Hepatocyte (in vitro differentiated cells): ENCODE measurements at regions not wholly inside any gene's neighbourhood (a gene's known extent, or its start where the extent isn't known, plus 50 kb on each side); places are given as distances from the start of the nearest gene placed in this dataset.

Experiments
- DNase-seq: peaks from one replicate; pipeline ENCODE4 v3.0.0-alpha.2; 2016; ENCODE audit warnings: low spot score
- H2AFZ ChIP-seq: fragments of 200-600 bp; sonication (generic); 2 replicates; pipeline ENCODE4 v1.6.0; 2016; ENCODE audit warnings: antibody characterized with exemption, mild to moderate bottlenecking
- H3K27ac ChIP-seq: fragments of 200-600 bp; sonication (generic); 2 replicates; pipeline ENCODE4 v1.5.1; 2016; ENCODE audit warnings: mild to moderate bottlenecking
- H3K27me3 ChIP-seq: fragments of 200-600 bp; sonication (generic); 2 replicates; pipeline ENCODE4 v1.6.1; 2016
- H3K36me3 ChIP-seq: fragments of 200-600 bp; sonication (generic); replicated peaks from 2 replicates; pipeline ENCODE4 v1.5.1; 2016; ENCODE audit warnings: low read depth; ENCODE audit not compliant: insufficient read depth
- H3K4me1 ChIP-seq: fragments of 200-600 bp; sonication (generic); 2 replicates; pipeline ENCODE4 v1.5.1; 2016; ENCODE audit warnings: mild to moderate bottlenecking, moderate library complexity; ENCODE audit not compliant: insufficient read depth
- H3K4me2 ChIP-seq: fragments of 200-600 bp; sonication (generic); 2 replicates; pipeline ENCODE4 v1.6.0; 2016
- H3K4me3 ChIP-seq: fragments of 200-600 bp; sonication (generic); 2 replicates; pipeline ENCODE4 v1.5.1; 2016; ENCODE audit warnings: mild to moderate bottlenecking
- H3K79me2 ChIP-seq: fragments of 200-600 bp; sonication (generic); 2 replicates; pipeline ENCODE4 v1.6.0; 2017; ENCODE audit warnings: mild to moderate bottlenecking
- H3K9me2 ChIP-seq: fragments of 200-600 bp; sonication (generic); replicated peaks from 2 replicates; pipeline ENCODE4 v1.6.0; 2017; ENCODE audit warnings: mild to moderate bottlenecking; ENCODE audit not compliant: insufficient read depth
- H3K9me3 ChIP-seq: fragments of 200-600 bp; sonication (generic); 2 replicates; pipeline ENCODE4 v1.5.1; 2016; ENCODE audit warnings: low read depth, mild to moderate bottlenecking
- H4K20me1 ChIP-seq: fragments of 200-600 bp; sonication (generic); 2 replicates; pipeline ENCODE4 v1.6.0; 2016; ENCODE audit warnings: mild to moderate bottlenecking; ENCODE audit not compliant: insufficient read depth, poor library complexity, severe bottlenecking
- CTCF ChIP-seq: fragments of 200-600 bp; sonication (generic); IDR thresholded peaks from 2 replicates; pipeline ENCODE4 v1.5.1; 2016; ENCODE audit warnings: antibody characterized with exemption, mild to moderate bottlenecking; ENCODE audit not compliant: poor library complexity
- EZH2 ChIP-seq: fragments of 200-600 bp; sonication (generic); IDR thresholded peaks from 2 replicates; pipeline ENCODE4 v1.6.1; 2016; ENCODE audit warnings: antibody characterized with exemption, mild to moderate bottlenecking, borderline replicate concordance
- EZH2phosphoT487 ChIP-seq: fragments of 200-600 bp; sonication (generic); IDR thresholded peaks from one replicate; pipeline ENCODE4 v1.6.1; 2018; ENCODE audit warnings: antibody characterized with exemption, mild to moderate bottlenecking, low read depth, moderate library complexity; ENCODE audit not compliant: unreplicated experiment, severe bottlenecking
- WGBS: methylation state at CpG from one replicate; pipeline ENCODE4 v1.1.6; 2016; ENCODE audit warnings: low lambda C conversion rate; ENCODE audit errors: missing lambda C conversion rate; 5-methylcytosine and 5-hydroxymethylcytosine counted together

- Histone ChIP-seq H3K4me1 (peaks cover 12% of the 10 kb centered on the region), H3K27ac (no peak overlapping the region), H3K9me3 (no peaks in the 10 kb centered on the region), H2AFZ (no peak overlapping the region), H3K79me2 (no peaks in the 10 kb centered on the region), H3K4me2 (peak overlapping the region; percentile 31), H4K20me1 (no peaks in the 10 kb centered on the region), H3K9me2 (no peaks in the 10 kb centered on the region), H3K27me3 (no peaks in the 10 kb centered on the region), H3K4me3 (no peak overlapping the region), H3K36me3 (no peaks in the 10 kb centered on the region)
- no peak for TF ChIP-seq CTCF
- TF ChIP-seq EZH2: no peak
- no peak for TF ChIP-seq EZH2phosphoT487
- WGBS: 23% methylated on average over 5 of the region's 5 CpGs
- no peak for DNase-seq
Observed at GRCh38 chr19:28169168-28169887, 1043.6 kb downstream of the UQCRFS1 start.

DNA sequence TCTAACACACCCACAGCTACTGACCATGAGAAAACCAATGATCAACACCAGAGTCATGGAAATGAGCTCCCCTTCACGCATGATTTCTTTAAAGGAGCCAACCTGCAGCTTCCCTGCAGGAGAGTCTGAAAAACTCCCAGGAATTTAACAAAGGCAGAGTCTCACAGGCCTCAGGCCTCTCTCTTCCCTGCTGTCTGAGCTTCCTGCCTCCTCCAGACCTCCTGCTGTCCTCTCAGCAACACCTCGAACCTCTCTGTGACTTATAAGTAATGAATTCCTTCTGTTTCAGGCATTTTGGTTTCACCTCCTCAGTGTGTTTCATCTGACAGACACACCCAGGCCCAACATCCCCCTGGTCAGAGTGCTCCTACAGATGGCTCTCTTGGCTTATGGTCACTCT, 1044.4 kb downstream of the UQCRFS1 start:
- Histone ChIP-seq H3K27ac (no peak overlapping the region), H3K4me1 (peaks cover 12% of the 10 kb centered on the region), H2AFZ (no peak overlapping the region), H3K27me3 (no peaks in the 10 kb centered on the region), H3K9me3 (no peaks in the 10 kb centered on the region), H3K4me2 (no peak overlapping the region), H3K4me3 (no peak overlapping the region), H3K79me2 (no peaks in the 10 kb centered on the region), H3K36me3 (no peaks in the 10 kb centered on the region), H4K20me1 (no peaks in the 10 kb centered on the region), H3K9me2 (no peaks in the 10 kb centered on the region)
- WGBS: 37% methylated on average over 2 of the region's 2 CpGs
- no peak for TF ChIP-seq CTCF
- no peak for TF ChIP-seq EZH2phosphoT487
- TF ChIP-seq EZH2: no peak
- DNase-seq: no peak

DNA sequence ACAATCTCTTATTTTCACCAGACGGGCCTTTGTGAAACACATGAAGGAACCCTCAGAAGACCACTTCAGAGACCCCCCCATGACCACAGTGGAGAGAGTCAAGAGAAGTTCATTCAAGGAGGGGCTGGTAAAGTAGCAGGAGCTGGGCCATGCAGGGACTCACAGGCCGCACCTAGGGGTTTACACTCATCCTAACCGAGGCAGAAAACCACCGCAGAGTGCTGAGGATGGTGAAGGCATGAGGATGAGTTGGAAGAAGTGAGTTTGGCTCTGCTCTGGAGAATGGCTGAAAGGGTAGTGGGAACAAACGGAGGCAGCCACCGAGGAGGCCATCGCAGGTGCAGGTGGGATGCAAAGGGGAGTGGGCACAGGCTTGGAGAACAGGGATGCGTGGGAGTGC, 1046.9 kb downstream of the UQCRFS1 start:
- Histone ChIP-seq H3K9me3 (no peaks in the 10 kb centered on the region), H3K27me3 (no peaks in the 10 kb centered on the region), H2AFZ (no peak overlapping the region), H4K20me1 (no peaks in the 10 kb centered on the region), H3K9me2 (no peaks in the 10 kb centered on the region), H3K27ac (no peak overlapping the region), H3K36me3 (no peaks in the 10 kb centered on the region), H3K4me1 (peaks cover 12% of the 10 kb centered on the region), H3K79me2 (no peaks in the 10 kb centered on the region), H3K4me2 (no peak overlapping the region), H3K4me3 (no peak overlapping the region)
- WGBS: 82% methylated on average over 8 of the region's 8 CpGs
- no peak for DNase-seq
- no peak for TF ChIP-seq EZH2
- TF ChIP-seq EZH2phosphoT487: no peak
- no peak for TF ChIP-seq CTCF
